Astrocyte (in vitro differentiated cells and primary cell): ENCODE measurements at regions not wholly inside any gene's neighbourhood (a gene's known extent, or its start where the extent isn't known, plus 50 kb on each side); places are given as distances from the start of the nearest gene placed in this dataset.

Experiments used
- EZH2 ChIP-seq: IDR thresholded peaks from 2 replicates; pipeline ENCODE4 v1.6.1; 2012; ENCODE audit warnings: mild to moderate bottlenecking, low read length, inconsistent platforms; ENCODE audit not compliant: insufficient read depth
- TF ChIP-seq, protein P1 (sequence below): IDR thresholded peaks from 2 replicates; pipeline ENCODE4 v1.5.1; 2011; ENCODE audit warnings: low read depth, mild to moderate bottlenecking, inconsistent platforms, low read length, moderate library complexity; ENCODE audit not compliant: insufficient read depth

DNA sequence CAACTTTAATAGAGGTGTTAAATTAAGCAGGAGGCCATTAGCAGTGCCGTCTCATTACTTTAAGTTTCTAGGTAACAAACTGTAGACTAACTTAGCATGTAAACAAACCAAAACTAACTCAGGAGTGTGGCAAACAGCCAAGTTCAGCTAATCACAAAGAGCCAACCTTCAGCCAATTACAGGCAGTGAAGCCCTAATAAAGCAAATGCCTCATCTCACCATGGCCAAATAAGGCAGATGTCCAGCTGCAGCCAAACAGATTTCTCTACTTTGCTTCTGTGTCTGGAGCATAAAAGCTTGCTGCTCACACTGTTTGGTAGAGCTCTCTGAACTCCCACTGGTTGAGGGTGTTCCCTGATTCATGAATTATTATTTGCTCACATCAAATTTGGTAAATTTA lies 835.4 kb upstream of the GBE1 start:
- no peak for TF ChIP-seq EZH2
- TF ChIP-seq, protein P1, sequence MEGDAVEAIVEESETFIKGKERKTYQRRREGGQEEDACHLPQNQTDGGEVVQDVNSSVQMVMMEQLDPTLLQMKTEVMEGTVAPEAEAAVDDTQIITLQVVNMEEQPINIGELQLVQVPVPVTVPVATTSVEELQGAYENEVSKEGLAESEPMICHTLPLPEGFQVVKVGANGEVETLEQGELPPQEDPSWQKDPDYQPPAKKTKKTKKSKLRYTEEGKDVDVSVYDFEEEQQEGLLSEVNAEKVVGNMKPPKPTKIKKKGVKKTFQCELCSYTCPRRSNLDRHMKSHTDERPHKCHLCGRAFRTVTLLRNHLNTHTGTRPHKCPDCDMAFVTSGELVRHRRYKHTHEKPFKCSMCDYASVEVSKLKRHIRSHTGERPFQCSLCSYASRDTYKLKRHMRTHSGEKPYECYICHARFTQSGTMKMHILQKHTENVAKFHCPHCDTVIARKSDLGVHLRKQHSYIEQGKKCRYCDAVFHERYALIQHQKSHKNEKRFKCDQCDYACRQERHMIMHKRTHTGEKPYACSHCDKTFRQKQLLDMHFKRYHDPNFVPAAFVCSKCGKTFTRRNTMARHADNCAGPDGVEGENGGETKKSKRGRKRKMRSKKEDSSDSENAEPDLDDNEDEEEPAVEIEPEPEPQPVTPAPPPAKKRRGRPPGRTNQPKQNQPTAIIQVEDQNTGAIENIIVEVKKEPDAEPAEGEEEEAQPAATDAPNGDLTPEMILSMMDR = no peak
